NOMO-1 treated with dmso at 0.1 percent for 144 hours (cell line): ENCODE measurements at regions not wholly inside any gene's neighbourhood (a gene's known extent, or its start where the extent isn't known, plus 50 kb on each side); places are given as distances from the start of the nearest gene placed in this dataset.

Experiments
- DNase-seq: peaks from one replicate; lab custom pipeline; 2025; ENCODE audit not compliant: unreplicated experiment; lab: John Stamatoyannopoulos, UW

GRCh38 chr7:42400211-42400772 is 163.3 kb upstream of the GLI3 start:
- DNase-seq, result no peak

DNA sequence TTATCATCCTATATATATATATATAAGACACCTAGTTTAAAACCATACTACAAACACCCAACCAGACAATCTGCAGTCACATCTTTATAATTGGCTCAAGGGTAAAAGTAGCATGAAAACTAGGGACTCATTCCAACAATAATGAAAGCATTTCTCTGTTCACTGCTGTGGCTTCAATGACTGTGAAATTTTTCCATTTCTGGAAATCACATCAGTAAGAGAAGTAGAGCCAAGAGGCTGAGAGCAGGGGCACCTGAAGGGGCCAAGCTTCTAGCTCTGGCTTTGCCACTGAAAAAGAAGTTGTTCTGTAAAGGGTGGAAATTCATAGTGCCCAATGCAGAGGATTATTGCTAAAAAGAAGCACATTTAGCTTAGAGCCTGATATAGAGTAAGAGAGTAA is 158.6 kb upstream of the GLI3 start:
- DNase-seq, result no peak

DNA sequence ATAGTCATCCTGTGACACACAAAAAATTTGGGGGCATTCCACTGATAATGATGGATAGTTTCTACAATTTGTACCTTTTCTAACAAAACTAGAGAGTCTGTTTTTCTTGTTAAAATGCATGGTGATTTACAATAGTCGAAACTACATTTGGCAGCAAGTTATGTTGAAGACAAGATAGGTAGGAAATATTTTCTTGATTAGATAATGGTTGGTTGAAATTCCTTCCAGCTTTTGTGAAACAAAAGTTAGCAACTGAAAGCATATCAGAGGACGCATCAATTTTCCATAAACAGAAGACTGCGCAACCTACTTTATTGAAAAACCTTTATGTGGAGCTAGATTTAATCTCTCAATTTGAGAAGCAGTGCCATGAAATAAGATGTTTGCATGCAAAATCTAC is 155.8 kb upstream of the GLI3 start:
- DNase-seq, result no peak

DNA sequence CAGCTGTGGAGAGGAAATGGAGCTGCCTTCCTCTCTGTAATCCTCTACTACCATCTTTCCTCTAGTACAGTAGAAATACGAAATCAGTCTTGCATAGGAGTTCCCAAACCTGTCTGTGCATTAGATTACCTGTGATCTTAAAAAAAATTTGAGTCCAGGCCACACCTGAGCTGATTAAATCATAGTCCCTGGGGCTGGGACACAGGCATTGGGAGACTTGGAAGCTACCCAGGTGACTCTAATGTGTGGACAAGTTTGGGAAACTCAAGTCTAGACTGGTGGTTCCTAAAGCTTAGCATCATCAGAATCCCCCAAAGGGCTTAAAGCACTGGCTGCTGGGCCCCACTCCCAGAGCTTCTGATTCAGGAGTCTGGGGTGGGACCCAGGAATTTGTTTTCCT is 152.7 kb upstream of the GLI3 start:
- no peak for DNase-seq

DNA sequence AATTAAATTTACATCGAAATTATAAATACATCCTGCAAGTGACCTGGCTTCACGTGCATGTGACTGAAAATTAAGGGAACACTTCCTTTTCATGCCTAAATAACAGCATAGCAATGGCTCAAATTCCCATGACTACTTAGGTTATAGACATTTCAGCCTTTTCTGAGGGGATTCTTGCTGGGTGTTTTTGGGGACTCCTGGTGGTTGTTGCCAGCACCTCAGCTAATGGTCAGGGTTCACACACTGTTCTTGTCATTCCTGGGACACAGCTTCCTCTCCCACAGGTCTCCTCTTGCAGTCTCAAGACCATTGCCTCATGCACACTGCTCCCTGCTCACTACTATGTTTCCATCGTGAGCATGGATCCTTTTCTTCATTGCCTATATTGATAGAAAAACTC is 148.9 kb upstream of the GLI3 start:
- DNase-seq, result no peak

DNA sequence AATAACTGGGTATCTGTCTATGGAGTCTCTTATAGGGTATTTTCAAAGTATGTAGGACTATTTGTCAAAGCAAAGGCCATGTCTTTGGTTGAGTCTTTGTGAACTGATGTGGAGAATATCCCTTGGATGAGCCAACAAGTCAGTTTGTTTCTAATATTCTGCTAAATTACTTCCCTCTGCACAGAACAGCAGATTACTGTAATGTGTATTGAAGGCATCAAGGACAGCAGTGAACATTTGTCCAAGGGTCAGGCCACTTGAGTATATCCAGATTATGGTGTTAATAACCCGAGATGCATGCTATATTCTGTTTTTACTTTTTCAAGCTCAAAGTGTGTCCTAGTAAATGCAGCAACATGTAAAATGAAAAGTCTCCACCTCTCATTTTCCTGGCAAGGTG is 144.2 kb upstream of the GLI3 start:
- DNase-seq, result no peak

GRCh38 chr7:42380401-42380800 is 143.4 kb upstream of the GLI3 start:
- DNase-seq, result no peak

DNA sequence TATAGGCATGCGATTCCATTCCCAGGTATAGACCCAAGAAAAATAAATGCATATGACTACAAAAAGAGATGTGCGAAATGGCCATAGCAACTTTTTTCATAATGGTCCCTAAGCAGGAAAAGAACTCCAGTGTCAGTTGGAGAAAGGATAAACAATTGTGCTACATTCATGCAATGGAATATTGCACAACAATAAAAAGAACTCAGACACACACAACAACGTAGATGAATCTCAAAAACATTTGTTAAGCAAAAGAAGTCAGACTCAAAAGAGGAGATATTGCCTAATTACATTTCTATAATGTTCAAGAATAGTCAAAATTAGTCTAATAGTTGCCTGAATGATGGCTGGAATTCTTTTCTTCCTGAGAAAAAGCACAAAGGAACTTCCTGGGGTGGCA is 141.1 kb upstream of the GLI3 start:
- DNase-seq, result no peak

DNA sequence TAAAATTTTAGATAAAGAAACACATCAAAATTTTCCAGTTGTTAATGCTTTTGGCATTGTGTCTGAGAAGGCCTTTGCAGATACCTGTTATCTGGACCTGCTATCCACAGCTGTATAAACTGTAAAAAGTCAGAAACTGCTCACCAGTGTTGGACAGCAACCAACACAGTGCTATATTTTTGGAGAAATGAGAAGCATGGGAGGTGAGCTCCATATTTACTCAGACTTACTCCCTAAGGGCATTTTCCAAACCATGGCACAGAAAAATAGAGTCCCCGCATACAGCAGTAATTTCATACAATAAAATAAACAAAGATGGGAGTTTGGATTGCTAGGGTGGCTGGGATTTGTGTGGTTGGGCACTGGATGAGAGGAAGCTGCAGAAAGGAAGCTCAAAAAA is 136.3 kb upstream of the GLI3 start:
- DNase-seq, result no peak

DNA sequence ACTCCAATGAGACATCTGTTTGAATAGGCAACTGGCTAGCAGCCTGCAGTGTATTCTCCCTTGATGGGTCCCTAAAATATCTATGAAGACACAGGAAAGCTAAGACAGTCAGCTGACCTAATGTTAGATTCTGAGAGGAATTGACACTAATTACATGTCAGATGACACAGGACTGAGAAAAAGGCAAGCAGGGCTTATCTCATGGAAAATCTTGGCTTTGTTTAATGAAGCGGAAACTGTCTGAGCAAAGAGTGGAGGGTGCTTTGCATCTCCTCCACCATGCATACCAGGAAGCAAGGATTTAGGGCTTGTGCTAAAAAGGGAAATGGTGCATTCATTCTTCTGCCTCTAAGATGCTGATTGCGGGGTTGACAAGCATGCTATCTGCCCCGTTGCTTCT is 135.5 kb upstream of the GLI3 start:
- DNase-seq, result no peak

GRCh38 chr7:42359946-42360345 is 122.9 kb upstream of the GLI3 start:
- no peak for DNase-seq

DNA sequence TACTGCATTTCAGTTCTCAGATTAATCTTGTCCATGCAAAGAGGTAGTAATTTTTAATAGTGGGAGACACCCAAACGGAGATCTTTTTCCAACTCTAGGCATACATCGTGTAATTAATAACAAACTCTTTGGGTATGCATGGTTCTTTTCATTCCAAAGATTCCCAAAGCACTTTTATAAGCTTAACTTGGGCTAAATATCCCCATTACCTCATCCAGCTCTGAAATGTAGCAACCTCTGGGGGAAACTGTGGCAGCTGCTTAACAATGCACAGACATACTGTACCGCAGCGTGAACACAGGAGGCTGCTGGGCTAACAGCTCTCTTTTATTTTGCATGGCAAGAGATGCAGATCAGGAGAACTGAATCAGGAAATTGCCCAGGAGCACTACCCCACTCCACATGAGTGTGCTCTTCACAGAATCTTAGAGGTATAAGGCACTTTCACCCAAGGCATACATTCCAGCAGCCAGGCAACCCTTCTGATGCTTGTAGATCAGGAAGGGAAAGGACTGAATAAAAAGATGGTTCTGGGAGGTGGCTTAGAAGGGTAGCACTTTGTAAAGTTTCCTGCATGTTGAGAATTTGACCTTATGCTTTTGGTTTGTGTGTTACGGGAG is 114.4 kb upstream of the GLI3 start:
- no peak for DNase-seq

- DNase-seq, result no peak
These were observed 113.8 kb upstream of the GLI3 start for GRCh38 chr7:42350801-42351200.

- DNase-seq, result no peak
These were observed 111.6 kb upstream of the GLI3 start for GRCh38 chr7:42348631-42349030.

GRCh38 chr7:42348071-42348470 is 111.1 kb upstream of the GLI3 start:
- DNase-seq, result no peak

GRCh38 chr7:42347616-42348015 is 110.6 kb upstream of the GLI3 start:
- DNase-seq, result no peak

GRCh38 chr7:42345478-42346299 is 108.7 kb upstream of the GLI3 start:
- DNase-seq, result no peak

DNA sequence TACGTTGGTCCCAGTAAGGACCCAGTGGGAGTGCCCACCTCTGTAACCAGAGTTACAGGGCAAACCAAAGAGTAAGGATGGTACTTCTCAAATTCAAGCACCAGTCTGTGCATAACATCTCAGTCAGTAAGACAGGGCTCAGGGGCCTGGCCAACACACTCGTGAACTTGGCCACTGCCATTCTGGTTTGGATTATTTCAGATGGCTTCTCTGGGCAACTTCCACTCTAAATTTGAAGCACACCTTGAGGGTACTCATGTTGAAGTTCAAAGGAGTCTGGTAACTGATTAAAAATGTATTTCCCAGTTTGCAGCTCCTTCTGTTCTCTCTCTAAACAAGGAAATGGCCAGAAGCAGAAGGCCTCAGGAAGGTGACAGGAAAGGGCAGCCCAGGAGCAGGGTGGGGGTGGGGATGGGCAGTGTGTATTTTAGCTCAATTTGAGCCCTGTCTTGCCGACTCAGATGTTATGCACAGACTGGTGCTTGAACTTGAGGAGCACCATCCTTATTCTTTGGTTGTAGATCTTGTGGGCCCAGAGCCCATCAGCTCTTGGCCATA is 107.3 kb upstream of the GLI3 start:
- no peak for DNase-seq

- no peak for DNase-seq
These were observed 105.4 kb upstream of the GLI3 start for GRCh38 chr7:42342381-42342780.

- DNase-seq, result no peak
These were observed 103.4 kb upstream of the GLI3 start for GRCh38 chr7:42340436-42340835.

DNA sequence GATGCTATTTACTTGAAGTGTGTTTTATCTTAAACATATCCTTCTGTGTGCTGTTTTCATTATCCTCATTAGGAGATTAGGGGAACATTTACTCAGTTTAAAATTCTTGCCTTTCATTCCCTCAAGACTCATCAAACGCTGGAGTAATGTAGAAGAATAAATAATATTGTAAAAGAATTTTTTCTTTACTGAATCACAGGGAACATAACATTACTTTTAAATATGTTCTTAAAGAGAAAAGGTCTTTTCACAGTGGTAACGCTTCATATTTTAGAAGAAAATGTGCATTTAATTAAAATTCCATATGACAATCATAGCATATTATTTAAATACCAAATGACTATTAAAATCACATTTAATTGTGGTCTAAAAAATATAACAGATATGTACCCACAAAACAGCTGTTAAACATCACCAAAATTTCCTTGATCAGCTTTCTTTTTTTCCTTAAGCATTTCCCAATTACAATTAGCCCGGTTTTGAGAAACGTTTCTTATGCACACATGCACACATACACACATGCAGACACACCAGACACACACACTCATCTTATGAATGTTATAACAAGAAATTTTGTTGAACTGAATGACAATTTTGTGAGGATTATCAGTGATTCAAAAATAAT is 102.0 kb upstream of the GLI3 start:
- DNase-seq, result no peak
